ENCODE measurements at regions not wholly inside any gene's neighbourhood (a gene's known extent, or its start where the extent isn't known, plus 50 kb on each side); places are given as distances from the start of the nearest gene placed in this dataset.

- intact Hi-C loops (cut with DNase I): no loop called here
- no peaks in the 10 kb centered on the region for H3K9me3 ChIP-seq
- no peaks in the 10 kb centered on the region for H3K27me3 ChIP-seq
- no peaks in the 10 kb centered on the region for H3K36me3 ChIP-seq
- H3K4me3 ChIP-seq: no peak overlapping the region
- no peak for DNase-seq (ENCODE audit: extremely low spot score)
- H3K27ac ChIP-seq (replicated peaks in 1 of 4): no peak overlapping the region
- WGBS: 81% methylated on average over 3 of the region's 3 CpGs
- H3K4me1 ChIP-seq: peaks cover 0 to 10% (median 0%) of the 10 kb centered on the region in 4 donors
- no peak for TF ChIP-seq POLR2AphosphoS5 (IDR thresholded peaks at IDR 0.05)
Observed at GRCh38 chr4:14221176-14221575, 593.7 kb upstream of the BOD1L1 start.

DNA sequence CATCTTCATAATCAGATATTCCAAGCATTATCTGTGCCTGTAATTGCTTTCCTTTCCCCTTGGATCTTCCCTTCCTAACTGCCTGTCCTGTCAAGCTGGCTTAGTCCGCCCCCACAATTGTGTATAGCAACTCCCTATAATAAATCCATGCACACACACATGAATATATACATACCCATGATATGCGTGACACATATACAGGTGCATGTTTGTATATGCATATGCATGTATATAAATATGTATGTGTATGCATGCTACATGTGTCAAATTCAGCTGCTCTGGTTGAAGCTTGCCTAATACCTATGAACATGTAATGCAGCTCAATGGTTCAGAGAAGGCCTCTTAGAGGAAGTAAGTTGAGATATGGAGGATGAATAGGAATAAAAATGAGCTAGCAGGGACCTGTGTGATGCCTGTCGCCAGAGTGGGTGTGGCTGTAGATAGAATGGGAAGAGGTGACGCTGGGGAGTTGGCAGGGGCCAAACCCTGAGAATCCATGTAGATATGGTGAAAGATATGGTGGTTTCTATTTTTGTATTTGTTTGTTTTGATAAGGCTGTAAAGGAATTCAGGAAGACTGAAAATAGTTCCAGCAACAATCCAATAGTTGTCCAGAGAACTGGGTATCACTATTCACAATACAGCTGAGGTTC is 595.0 kb upstream of the BOD1L1 start:
- Histone ChIP-seq H3K27me3 (no peaks in the 10 kb centered on the region), H3K27ac (replicated peaks in 1 of 4) (no peak overlapping the region), H3K9me3 (no peaks in the 10 kb centered on the region), H3K4me1 (peaks cover 0 to 10% (median 0%) of the 10 kb centered on the region in 4 donors), H3K36me3 (no peaks in the 10 kb centered on the region), H3K4me3 (no peak overlapping the region)
- DNase-seq (ENCODE audit: extremely low spot score): no peak
- 72% methylated on average over 4 of the region's 4 CpGs for WGBS
- intact Hi-C loops (cut with DNase I): no loop called here
- TF ChIP-seq POLR2AphosphoS5 (IDR thresholded peaks at IDR 0.05): no peak
- TF ChIP-seq EP300 (IDR thresholded peaks at IDR 0.05): no peak
- TF ChIP-seq POLR2A (IDR thresholded peaks at IDR 0.05; ENCODE audit: low read depth): no peak
- no peak for TF ChIP-seq CTCF (IDR thresholded peaks at IDR 0.05)

DNA sequence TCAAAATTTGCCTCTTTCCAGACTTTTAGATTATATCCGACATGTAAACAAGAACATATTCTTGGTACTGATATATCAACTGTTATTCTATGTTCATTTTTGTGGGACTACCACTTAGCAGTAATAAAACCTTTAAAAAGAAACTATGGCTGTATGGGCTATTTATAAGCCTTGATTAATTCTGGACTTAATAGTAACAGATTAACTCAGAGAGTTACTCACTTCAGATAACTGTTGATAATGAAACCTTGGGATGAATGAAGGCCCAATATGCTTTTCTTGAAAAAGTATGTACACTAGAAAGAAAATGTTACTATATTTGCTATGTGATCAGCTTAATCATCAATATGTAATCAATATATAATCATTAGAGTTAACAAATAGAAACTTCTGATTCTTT is 595.9 kb upstream of the BOD1L1 start:
- intact Hi-C loops (cut with DNase I): no loop called here
- Histone ChIP-seq H3K36me3 (no peaks in the 10 kb centered on the region), H3K27me3 (no peaks in the 10 kb centered on the region), H3K4me1 (peaks cover 0 to 10% (median 0%) of the 10 kb centered on the region in 4 donors), H3K27ac (replicated peaks in 1 of 4) (no peak overlapping the region), H3K4me3 (no peak overlapping the region), H3K9me3 (no peaks in the 10 kb centered on the region)
- TF ChIP-seq CTCF (IDR thresholded peaks at IDR 0.05) (no peak), POLR2A (IDR thresholded peaks at IDR 0.05; ENCODE audit: low read depth) (no peak), EP300 (IDR thresholded peaks at IDR 0.05) (no peak), POLR2AphosphoS5 (IDR thresholded peaks at IDR 0.05) (no peak)
- 95% methylated on average over 1 of the region's 1 CpG for WGBS
- DNase-seq (ENCODE audit: extremely low spot score): no peak

DNA sequence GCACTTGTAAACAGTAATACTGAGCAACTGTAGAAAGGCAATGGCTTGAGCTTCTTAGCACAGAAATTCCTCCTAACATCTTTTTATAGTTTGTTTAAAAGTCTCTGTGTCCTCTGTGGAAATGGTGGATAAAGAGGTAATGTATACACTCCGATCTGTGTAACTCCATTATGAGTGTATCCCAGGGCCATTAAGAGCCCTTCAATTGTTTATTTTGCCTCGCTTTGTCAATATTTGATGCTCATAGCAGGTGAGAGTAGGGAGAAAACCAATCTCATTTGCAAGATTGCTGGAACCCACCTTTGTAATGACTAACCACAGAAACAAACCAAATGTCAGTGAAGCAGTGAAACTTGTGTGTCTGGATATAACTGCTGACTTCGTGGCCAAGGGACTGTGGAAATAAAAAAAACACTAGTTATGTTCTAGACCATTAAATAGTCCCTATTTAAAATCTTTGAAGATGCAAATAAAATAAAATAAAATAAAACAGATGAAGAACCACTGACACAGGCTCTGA is 598.2 kb upstream of the BOD1L1 start:
- Histone ChIP-seq H3K4me1 (peaks cover 0 to 10% (median 0%) of the 10 kb centered on the region in 4 donors), H3K27me3 (no peaks in the 10 kb centered on the region), H3K36me3 (no peaks in the 10 kb centered on the region), H3K27ac (replicated peaks in 1 of 4) (no peak overlapping the region), H3K9me3 (no peaks in the 10 kb centered on the region), H3K4me3 (no peak overlapping the region)
- WGBS: 75% methylated on average over 3 of the region's 3 CpGs
- no peak for TF ChIP-seq CTCF (IDR thresholded peaks at IDR 0.05)
- TF ChIP-seq POLR2A (IDR thresholded peaks at IDR 0.05; ENCODE audit: low read depth): no peak
- TF ChIP-seq EP300 (IDR thresholded peaks at IDR 0.05): no peak
- no peak for TF ChIP-seq POLR2AphosphoS5 (IDR thresholded peaks at IDR 0.05)
- DNase-seq (ENCODE audit: extremely low spot score): no peak
- intact Hi-C loops (cut with DNase I): no loop called here

DNA sequence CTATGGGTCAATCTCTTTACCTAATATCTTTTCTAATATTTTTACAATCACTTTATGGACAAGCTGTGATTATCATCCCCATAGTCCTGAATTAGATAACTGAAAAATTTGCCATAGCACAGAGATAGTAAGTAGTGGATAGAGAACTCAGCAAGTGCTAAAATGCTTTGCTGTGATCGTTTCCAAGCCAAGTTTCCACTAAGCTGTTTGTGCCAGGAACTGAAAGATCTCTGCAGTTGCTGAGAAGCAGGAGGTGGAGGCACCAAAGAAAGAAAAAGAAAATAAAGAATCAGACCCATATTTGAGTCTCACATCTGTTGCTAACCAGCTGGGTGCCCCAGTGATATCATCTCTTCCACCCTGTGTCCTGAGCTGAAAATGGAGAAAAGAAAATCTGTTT is 605.6 kb upstream of the BOD1L1 start:
- H3K27me3 ChIP-seq: no peaks in the 10 kb centered on the region
- H3K27ac ChIP-seq (replicated peaks in 1 of 4): no peak overlapping the region
- TF ChIP-seq CTCF (IDR thresholded peaks at IDR 0.05): no peak
- WGBS: 26% methylated on average over 1 of the region's 1 CpG
- no peak overlapping the region for H3K4me3 ChIP-seq
- DNase-seq (ENCODE audit: extremely low spot score): no peak
- no peaks in the 10 kb centered on the region for H3K36me3 ChIP-seq
- H3K4me1 ChIP-seq: peaks cover 0 to 13% (median 6%) of the 10 kb centered on the region in 4 donors
- intact Hi-C loops (cut with DNase I): no loop called here
- no peaks in the 10 kb centered on the region for H3K9me3 ChIP-seq

Measured in esophagus muscularis mucosa (tissue), 4 donors.